B cell (primary cell): ENCODE measurements at regions not wholly inside any gene's neighbourhood (a gene's known extent, or its start where the extent isn't known, plus 50 kb on each side); places are given as distances from the start of the nearest gene placed in this dataset.

Source experiments
- ATAC-seq: fragments of 200-7000 bp; cut with Tn5 transposase; one replicate; pipeline ENCODE4 v1.10.0; 2021; ENCODE audit warnings: low read depth, mild to moderate bottlenecking, moderate number of reproducible peaks, moderate library complexity
- CTCF ChIA-PET: fragments of 350-600 bp; sonication (Branson Sonifier 250); formaldehyde crosslinking; loops from one replicate; lab custom pipeline; 2021; ENCODE audit warnings: antibody characterized with exemption, inconsistent platforms; lab: Charles Lee
- POLR2A ChIA-PET: fragments of 350-600 bp; sonication (Branson Sonifier 250); formaldehyde crosslinking; loops from one replicate; lab custom pipeline; 2021; ENCODE audit warnings: antibody characterized with exemption; lab: Charles Lee
- DNase-seq: peaks from one replicate; pipeline ENCODE4 v3.0.0; 2013
- H2AFZ ChIP-seq: 2 replicates; pipeline ENCODE4 v1.6.1; 2012; ENCODE audit warnings: mild to moderate bottlenecking, low read depth, low read length; ENCODE audit not compliant: insufficient read depth, poor library complexity, severe bottlenecking
- H3K27ac ChIP-seq, 2 donors: 1 replicate in 1 of 2; 2 replicates in 1 of 2; pipeline ENCODE4 v1.5.1; 2012 to 2013; ENCODE audit warnings: low read length in 2 of 2, mild to moderate bottlenecking in 2 of 2, moderate library complexity in 1 of 2
- H3K27me3 ChIP-seq, 4 experiments: fragments of 200-600 bp in 1 of 4; sonication (generic) in 1 of 4; replicated peaks in 1 of 4; 1 replicate in 2 of 4; 2 replicates in 2 of 4; pipeline versions ENCODE4 v1.6.1 to v1.7.0; 2013 to 2016; ENCODE audit warnings: low read length in 3 of 4, mild to moderate bottlenecking in 2 of 4, mixed read lengths in 1 of 4, moderate library complexity in 1 of 4; ENCODE audit not compliant: insufficient read depth in 4 of 4, control insufficient read depth in 3 of 4; ENCODE audit errors: control extremely low read depth in 1 of 4
- H3K36me3 ChIP-seq, 2 experiments: replicated peaks in 1 of 2; 1 replicate in 1 of 2; 2 replicates in 1 of 2; pipeline versions ENCODE4 v1.6.1 to v1.7.1; 2013; ENCODE audit warnings: low read length in 1 of 2; ENCODE audit not compliant: insufficient read depth in 2 of 2, control insufficient read depth in 1 of 2; ENCODE audit errors: control extremely low read depth in 1 of 2, extremely low read depth in 1 of 2
- H3K4me1 ChIP-seq, 2 donors: fragments of 200-600 bp in 1 of 2; sonication (generic) in 1 of 2; 1 replicate in 1 of 2; 2 replicates in 1 of 2; pipeline versions ENCODE4 v1.5.1 to v1.6.1; 2013 to 2017; ENCODE audit warnings: low read length in 2 of 2; ENCODE audit not compliant: control insufficient read depth in 2 of 2, insufficient read depth in 2 of 2
- H3K4me2 ChIP-seq: replicated peaks from 2 replicates; pipeline ENCODE3; 2012; ENCODE audit warnings: mild to moderate bottlenecking, low read depth, low read length; ENCODE audit not compliant: poor library complexity, severe bottlenecking
- H3K4me3 ChIP-seq, 5 experiments: fragments of 200-600 bp in 1 of 5; sonication (generic) in 1 of 5; 1 replicate in 3 of 5; 2 replicates in 2 of 5; pipeline versions ENCODE4 v1.5.1 to v1.7.0; 2011 to 2016; ENCODE audit warnings: low read length in 4 of 5, mild to moderate bottlenecking in 4 of 5, low read depth in 2 of 5, control low read depth in 1 of 5, moderate library complexity in 1 of 5; ENCODE audit not compliant: insufficient read depth in 1 of 5; ENCODE audit errors: control extremely low read depth in 1 of 5, extremely low read depth in 1 of 5
- H3K79me2 ChIP-seq: fragments of 200-600 bp; sonication (generic); one replicate; pipeline ENCODE4 v1.6.0; 2016; ENCODE audit warnings: low read length; ENCODE audit not compliant: control insufficient read depth, insufficient read depth
- H3K9ac ChIP-seq: fragments of 200-600 bp; sonication (generic); 2 replicates; pipeline ENCODE4 v1.6.1; 2017; ENCODE audit warnings: mild to moderate bottlenecking, low read length, moderate library complexity
- H3K9me3 ChIP-seq, 3 donors: one replicate each; pipeline versions ENCODE4 v1.6.1 to v1.7.1; 2013; ENCODE audit warnings: low read length in 2 of 3; ENCODE audit not compliant: control insufficient read depth in 2 of 3, insufficient read depth in 1 of 3; ENCODE audit errors: control extremely low read depth in 1 of 3
- H4K20me1 ChIP-seq: 2 replicates; pipeline ENCODE4 v1.6.0; 2012; ENCODE audit warnings: mild to moderate bottlenecking, low read length; ENCODE audit not compliant: insufficient read depth, control insufficient read depth, poor library complexity, severe bottlenecking
- H3K27ac Mint-ChIP-seq: one replicate; pipeline ENCODE4 v1.8.0; 2021; ENCODE audit warnings: mixed read lengths
- H3K27me3 Mint-ChIP-seq: one replicate; pipeline ENCODE4 v1.8.0; 2021; ENCODE audit warnings: mixed read lengths
- H3K4me1 Mint-ChIP-seq: one replicate; pipeline ENCODE4 v1.8.0; 2021; ENCODE audit warnings: mixed read lengths
- H3K4me3 Mint-ChIP-seq: one replicate; pipeline ENCODE4 v1.8.0; 2021; ENCODE audit warnings: mixed read lengths
- H3K9me3 Mint-ChIP-seq: one replicate; pipeline ENCODE4 v1.8.0; 2022; ENCODE audit warnings: mixed read lengths; ENCODE audit not compliant: insufficient read depth
- CTCF ChIP-seq: fragments of 200-600 bp; IDR thresholded peaks from one replicate; pipeline ENCODE4 v1.8.0; 2022; ENCODE audit warnings: antibody characterized with exemption, mild to moderate bottlenecking
- EZH2 ChIP-seq: IDR thresholded peaks from 2 replicates; pipeline ENCODE4 v1.6.1; 2012; ENCODE audit warnings: borderline replicate concordance, low read depth, mild to moderate bottlenecking, moderate library complexity, low read length; ENCODE audit not compliant: insufficient read depth, poor library complexity, severe bottlenecking
- WGBS: methylation state at CpG from one replicate; pipeline ENCODE4 v1.1.5; 2013; ENCODE audit warnings: missing lambda C conversion rate; ENCODE audit not compliant: insufficient coverage; 5-methylcytosine and 5-hydroxymethylcytosine counted together
- intact Hi-C: fragments of 100-400 bp; cut with micrococcal nuclease; formaldehyde crosslinking; loops from one replicate; pipeline ENCODE4 v1.10.0; 2022

GRCh38 chr9:79940919-79941318, 369.2 kb downstream of the TLE4 start:
- ChIA-PET CTCF (no interaction called here), POLR2A (no interaction called here)
- ATAC-seq (no peak), DNase-seq (no peak)
- Histone ChIP-seq H4K20me1 (no peaks in the 10 kb centered on the region), H3K4me1 (no peaks in the 10 kb centered on the region), H3K4me2 (no peak overlapping the region), H2AFZ (no peak overlapping the region), H3K9me3 (peaks cover 0 to 4% (median 0%) of the 10 kb centered on the region in 3 donors), H3K4me3 (no peak overlapping the region), H3K27ac (no peak overlapping the region), H3K36me3 (no peaks in the 10 kb centered on the region), H3K79me2 (no peaks in the 10 kb centered on the region), H3K27me3 (no peaks in the 10 kb centered on the region), H3K9ac (no peak overlapping the region)
- intact Hi-C loops: no loop called here
- Mint-ChIP-seq H3K4me1 (peaks cover 6% of the 10 kb centered on the region), H3K4me3 (no peak overlapping the region), H3K27ac (no peak overlapping the region), H3K9me3 (no peaks in the 10 kb centered on the region), H3K27me3 (no peaks in the 10 kb centered on the region)
- 82% methylated on average over 4 of the region's 6 CpGs for WGBS
- TF ChIP-seq CTCF: no peak
- no peak for TF ChIP-seq EZH2

GRCh38 chr9:79939819-79940218, 368.1 kb downstream of the TLE4 start:
- DNase-seq (no peak), ATAC-seq (no peak)
- 100% methylated on average over 5 of the region's 5 CpGs for whole genome bisulfite sequencing
- TF ChIP-seq EZH2 (no peak), CTCF (no peak)
- H3K9me3 ChIP-seq: peaks cover 0 to 4% (median 0%) of the 10 kb centered on the region in 3 donors
- H3K27ac ChIP-seq: no peak overlapping the region
- H3K36me3 ChIP-seq: no peaks in the 10 kb centered on the region
- intact Hi-C loops: no loop called here
- H2AFZ ChIP-seq: no peak overlapping the region
- H3K4me1 ChIP-seq: no peaks in the 10 kb centered on the region
- H3K4me1 Mint-ChIP-seq: peaks cover 3% of the 10 kb centered on the region
- no peaks in the 10 kb centered on the region for H3K79me2 ChIP-seq
- H3K27me3 Mint-ChIP-seq: no peaks in the 10 kb centered on the region
- H3K9me3 Mint-ChIP-seq: no peaks in the 10 kb centered on the region
- H3K4me3 ChIP-seq: no peak overlapping the region
- ChIA-PET CTCF (interaction anchor here (1.2 kb wide), 1 partner anchor 182 kb away, joined by 5 read pairs; no protein-coding TSS in a partner anchor), POLR2A (no interaction called here)
- H3K27me3 ChIP-seq: no peaks in the 10 kb centered on the region
- H4K20me1 ChIP-seq: no peaks in the 10 kb centered on the region
- no peak overlapping the region for H3K9ac ChIP-seq
- H3K27ac Mint-ChIP-seq: no peak overlapping the region
- H3K4me3 Mint-ChIP-seq: no peak overlapping the region
- no peak overlapping the region for H3K4me2 ChIP-seq
